OCI-LY1 (cell line): ENCODE measurements at regions not wholly inside any gene's neighbourhood (a gene's known extent, or its start where the extent isn't known, plus 50 kb on each side); places are given as distances from the start of the nearest gene placed in this dataset.

Experiments
- EZH2 ChIP-seq: fragments of 200-600 bp; sonication (generic), shearing (Covaris generic); IDR thresholded peaks from 2 replicates; pipeline ENCODE4 v1.8.0; 2017; ENCODE audit warnings: borderline replicate concordance, mixed run types, mild to moderate bottlenecking, antibody characterized with exemption, low read length, moderate library complexity, mixed read lengths
- TF ChIP-seq, protein P1 (sequence below): fragments of 200-600 bp; sonication (generic), shearing (Covaris generic); IDR thresholded peaks from 2 replicates; pipeline ENCODE4 v1.5.1; 2017; ENCODE audit warnings: mild to moderate bottlenecking, antibody characterized with exemption, low read length, moderate library complexity, mixed read lengths

DNA sequence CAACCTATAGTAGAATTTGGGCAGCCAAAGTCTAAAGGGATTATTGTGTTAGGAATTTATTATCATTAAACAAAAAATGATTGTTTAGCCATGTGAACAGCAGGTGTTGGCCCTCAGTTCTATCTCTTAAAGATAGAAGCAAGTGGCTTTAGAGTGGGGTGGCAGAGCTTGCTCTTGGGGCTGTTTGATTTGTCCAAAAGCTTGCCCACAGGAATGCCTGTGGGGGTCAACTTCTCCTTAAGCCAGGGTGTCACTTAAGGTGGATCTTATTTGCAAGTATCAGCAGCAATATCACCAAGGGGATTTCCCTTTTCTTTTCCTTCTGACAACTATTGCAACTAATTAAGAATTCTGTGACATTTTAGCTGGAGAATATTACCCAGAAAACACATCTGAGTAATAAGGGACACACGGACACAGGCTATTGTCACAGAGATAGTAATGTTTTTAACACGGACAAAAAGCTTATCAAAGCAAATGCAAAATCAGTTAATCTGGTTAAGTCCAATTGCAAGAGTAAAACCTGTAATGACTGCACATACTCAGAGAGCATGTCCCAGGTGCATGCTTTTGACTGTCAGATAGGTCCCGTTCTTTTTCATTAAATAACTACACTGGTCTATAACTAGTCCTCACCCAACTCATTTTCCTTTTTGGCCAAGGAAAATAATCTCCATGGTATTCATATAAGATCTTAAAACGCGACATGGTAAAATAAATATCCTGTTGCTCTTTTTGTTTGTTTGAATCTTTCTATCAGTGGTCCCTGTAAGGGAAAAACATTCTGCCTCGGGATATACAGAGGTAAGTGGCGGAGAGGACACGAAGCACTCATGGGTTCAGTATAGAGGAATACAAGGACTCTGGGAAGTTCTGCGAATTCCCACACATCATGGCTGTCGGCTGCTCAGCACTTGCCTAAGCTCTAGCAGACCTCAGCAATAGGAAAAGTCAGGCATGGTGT is 172.1 kb upstream of the RFC3 start:
- TF ChIP-seq, protein P1, sequence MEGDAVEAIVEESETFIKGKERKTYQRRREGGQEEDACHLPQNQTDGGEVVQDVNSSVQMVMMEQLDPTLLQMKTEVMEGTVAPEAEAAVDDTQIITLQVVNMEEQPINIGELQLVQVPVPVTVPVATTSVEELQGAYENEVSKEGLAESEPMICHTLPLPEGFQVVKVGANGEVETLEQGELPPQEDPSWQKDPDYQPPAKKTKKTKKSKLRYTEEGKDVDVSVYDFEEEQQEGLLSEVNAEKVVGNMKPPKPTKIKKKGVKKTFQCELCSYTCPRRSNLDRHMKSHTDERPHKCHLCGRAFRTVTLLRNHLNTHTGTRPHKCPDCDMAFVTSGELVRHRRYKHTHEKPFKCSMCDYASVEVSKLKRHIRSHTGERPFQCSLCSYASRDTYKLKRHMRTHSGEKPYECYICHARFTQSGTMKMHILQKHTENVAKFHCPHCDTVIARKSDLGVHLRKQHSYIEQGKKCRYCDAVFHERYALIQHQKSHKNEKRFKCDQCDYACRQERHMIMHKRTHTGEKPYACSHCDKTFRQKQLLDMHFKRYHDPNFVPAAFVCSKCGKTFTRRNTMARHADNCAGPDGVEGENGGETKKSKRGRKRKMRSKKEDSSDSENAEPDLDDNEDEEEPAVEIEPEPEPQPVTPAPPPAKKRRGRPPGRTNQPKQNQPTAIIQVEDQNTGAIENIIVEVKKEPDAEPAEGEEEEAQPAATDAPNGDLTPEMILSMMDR = no peak
- no peak for TF ChIP-seq EZH2
